Common myeloid progenitor, CD34-positive (primary cell): ENCODE measurements at regions not wholly inside any gene's neighbourhood (a gene's known extent, or its start where the extent isn't known, plus 50 kb on each side); places are given as distances from the start of the nearest gene placed in this dataset.
A peak's percentile ranks its signal among the peaks of the same experiment; 100 is the strongest.

Experiments
- CTCF ChIA-PET: fragments of 350-600 bp; sonication (Branson Sonifier 250); formaldehyde crosslinking; loops from one replicate; lab custom pipeline; 2021; ENCODE audit warnings: antibody characterized with exemption; lab: Charles Lee
- POLR2A ChIA-PET: fragments of 350-600 bp; sonication (Branson Sonifier 250); formaldehyde crosslinking; loops from one replicate; lab custom pipeline; 2021; ENCODE audit warnings: antibody characterized with exemption; lab: Charles Lee
- DNase-seq, 3 donors: peaks; one replicate each; pipeline versions ENCODE4 v3.0.0 to v3.0.0-alpha.2; 2013
- H3K27ac ChIP-seq, 2 experiments: 1 replicate in 1 of 2; 2 replicates in 1 of 2; pipeline ENCODE4 v1.7.0; 2013; ENCODE audit warnings: inconsistent platforms in 2 of 2, low read length in 2 of 2, mild to moderate bottlenecking in 2 of 2, low read depth in 1 of 2, moderate library complexity in 1 of 2; ENCODE audit not compliant: severe bottlenecking in 2 of 2, insufficient read depth in 1 of 2, poor library complexity in 1 of 2
- H3K27me3 ChIP-seq, 5 experiments: replicated peaks in 2 of 5; 1 replicate in 3 of 5; 2 replicates in 2 of 5; pipeline versions ENCODE4 v1.6.1 to v1.7.0; 2013; ENCODE audit warnings: low read length in 4 of 5, mild to moderate bottlenecking in 2 of 5, moderate library complexity in 2 of 5, inconsistent platforms in 1 of 5; ENCODE audit not compliant: insufficient read depth in 5 of 5, control insufficient read depth in 4 of 5
- H3K36me3 ChIP-seq, 4 experiments: 1 replicate in 2 of 4; 2 replicates in 2 of 4; pipeline versions ENCODE4 v1.6.1 to v1.7.0; 2013; ENCODE audit warnings: low read length in 3 of 4, control low read depth in 1 of 4, mild to moderate bottlenecking in 1 of 4; ENCODE audit not compliant: control insufficient read depth in 4 of 4, insufficient read depth in 4 of 4
- H3K4me1 ChIP-seq, 4 experiments: 1 replicate in 3 of 4; 2 replicates in 1 of 4; pipeline versions ENCODE4 v1.6.1 to v1.7.1; 2013; ENCODE audit warnings: low read length in 3 of 4, mild to moderate bottlenecking in 3 of 4, control low read depth in 1 of 4, inconsistent platforms in 1 of 4, moderate library complexity in 1 of 4; ENCODE audit not compliant: control insufficient read depth in 4 of 4, insufficient read depth in 4 of 4; ENCODE audit errors: control extremely low read depth in 1 of 4
- H3K4me3 ChIP-seq, 7 experiments: 1 replicate in 4 of 7; 2 replicates in 3 of 7; pipeline versions ENCODE4 v1.5.1 to v1.7.0; 2013; ENCODE audit warnings: mild to moderate bottlenecking in 7 of 7, low read length in 6 of 7, moderate library complexity in 6 of 7, inconsistent platforms in 2 of 7, low read depth in 2 of 7, control low read depth in 1 of 7; ENCODE audit not compliant: insufficient read depth in 4 of 7, control insufficient read depth in 1 of 7; ENCODE audit errors: extremely low read depth in 1 of 7
- H3K9me3 ChIP-seq, 5 experiments: 1 replicate in 4 of 5; 2 replicates in 1 of 5; pipeline versions ENCODE4 v1.6.1 to v1.7.1; 2013; ENCODE audit warnings: low read length in 4 of 5, mild to moderate bottlenecking in 2 of 5, inconsistent platforms in 1 of 5, low read depth in 1 of 5, moderate library complexity in 1 of 5; ENCODE audit not compliant: control insufficient read depth in 4 of 5, insufficient read depth in 2 of 5; ENCODE audit errors: control extremely low read depth in 1 of 5
- whole genome bisulfite sequencing: methylation state at CpG from one replicate; pipeline ENCODE4 v1.1.5; 2013; ENCODE audit not compliant: insufficient coverage; 5-methylcytosine and 5-hydroxymethylcytosine counted together

GRCh38 chr1:238895911-238896310 is 490.5 kb upstream of the CHRM3 start:
- Histone ChIP-seq H3K27ac (no peak overlapping the region), H3K36me3 (no peaks in the 10 kb centered on the region), H3K4me3 (no peak overlapping the region), H3K27me3 (no peaks in the 10 kb centered on the region), H3K9me3 (no peaks in the 10 kb centered on the region), H3K4me1 (no peaks in the 10 kb centered on the region)
- DNase-seq, result peak in 1 of 3 donors; percentile 0
- CTCF ChIA-PET, result no interaction called here
- POLR2A ChIA-PET, result no interaction called here
- WGBS, result 100% methylated on average over 2 of the region's 2 CpGs

GRCh38 chr1:238892612-238893011 is 493.8 kb upstream of the CHRM3 start:
- DNase-seq, result no peak
- no peaks in the 10 kb centered on the region for H3K36me3 ChIP-seq
- ChIA-PET CTCF (no interaction called here), POLR2A (no interaction called here)
- no peaks in the 10 kb centered on the region for H3K4me1 ChIP-seq
- no peak overlapping the region for H3K4me3 ChIP-seq
- H3K9me3 ChIP-seq, result no peaks in the 10 kb centered on the region
- no peaks in the 10 kb centered on the region for H3K27me3 ChIP-seq
- WGBS, result 92% methylated on average over 4 of the region's 4 CpGs
- no peak overlapping the region for H3K27ac ChIP-seq

GRCh38 chr1:238861342-238862066 is 524.9 kb upstream of the CHRM3 start:
- WGBS, result 86% methylated on average over 5 of the region's 8 CpGs
- Histone ChIP-seq H3K4me3 (no peak overlapping the region), H3K4me1 (no peaks in the 10 kb centered on the region), H3K27ac (no peak overlapping the region), H3K27me3 (no peaks in the 10 kb centered on the region), H3K9me3 (peaks cover 0 to 3% (median 0%) of the 10 kb centered on the region in 5 experiments), H3K36me3 (no peaks in the 10 kb centered on the region)
- CTCF ChIA-PET, result no interaction called here
- DNase-seq, result no peak
- POLR2A ChIA-PET, result no interaction called here

- no peaks in the 10 kb centered on the region for H3K4me1 ChIP-seq
- no peaks in the 10 kb centered on the region for H3K36me3 ChIP-seq
- no peak overlapping the region for H3K4me3 ChIP-seq
- H3K9me3 ChIP-seq, result peaks cover 0 to 10% (median 5%) of the 10 kb centered on the region in 5 experiments
- H3K27ac ChIP-seq, result no peak overlapping the region
- ChIA-PET POLR2A (no interaction called here), CTCF (no interaction called here)
- no peaks in the 10 kb centered on the region for H3K27me3 ChIP-seq
- no peak for DNase-seq
Measured at GRCh38 chr1:238833919-238834318, 552.4 kb upstream of the CHRM3 start.

GRCh38 chr1:238832106-238832505 is 554.3 kb upstream of the CHRM3 start:
- Histone ChIP-seq H3K9me3 (peaks cover 0 to 10% (median 5%) of the 10 kb centered on the region in 5 experiments), H3K27me3 (no peaks in the 10 kb centered on the region), H3K4me1 (no peaks in the 10 kb centered on the region), H3K4me3 (no peak overlapping the region), H3K36me3 (no peaks in the 10 kb centered on the region), H3K27ac (no peak overlapping the region)
- ChIA-PET POLR2A (no interaction called here), CTCF (no interaction called here)
- DNase-seq, result no peak
- 100% methylated on average over 1 of the region's 1 CpG for WGBS

GRCh38 chr1:238830036-238830611 is 556.2 kb upstream of the CHRM3 start:
- Histone ChIP-seq H3K27ac (no peak overlapping the region), H3K4me1 (no peaks in the 10 kb centered on the region), H3K4me3 (no peak overlapping the region), H3K9me3 (peaks cover 0 to 10% (median 5%) of the 10 kb centered on the region in 5 experiments), H3K27me3 (no peaks in the 10 kb centered on the region), H3K36me3 (no peaks in the 10 kb centered on the region)
- 90% methylated on average over 2 of the region's 3 CpGs for WGBS
- ChIA-PET POLR2A (no interaction called here), CTCF (no interaction called here)
- DNase-seq, result no peak

GRCh38 chr1:238826891-238827290 is 559.5 kb upstream of the CHRM3 start:
- H3K4me3 ChIP-seq, result no peak overlapping the region
- no peak overlapping the region for H3K27ac ChIP-seq
- POLR2A ChIA-PET, result no interaction called here
- no peaks in the 10 kb centered on the region for H3K36me3 ChIP-seq
- DNase-seq, result no peak
- H3K9me3 ChIP-seq, result peaks cover 0 to 16% (median 4%) of the 10 kb centered on the region in 5 experiments
- CTCF ChIA-PET, result interaction anchor here (1.1 kb wide), 1 partner anchor 510 kb away, joined by 3 read pairs; no protein-coding TSS in a partner anchor
- H3K27me3 ChIP-seq, result no peaks in the 10 kb centered on the region
- H3K4me1 ChIP-seq, result no peaks in the 10 kb centered on the region
